ENCODE measurements at regions not wholly inside any gene's neighbourhood (a gene's known extent, or its start where the extent isn't known, plus 50 kb on each side); places are given as distances from the start of the nearest gene placed in this dataset.

DNA sequence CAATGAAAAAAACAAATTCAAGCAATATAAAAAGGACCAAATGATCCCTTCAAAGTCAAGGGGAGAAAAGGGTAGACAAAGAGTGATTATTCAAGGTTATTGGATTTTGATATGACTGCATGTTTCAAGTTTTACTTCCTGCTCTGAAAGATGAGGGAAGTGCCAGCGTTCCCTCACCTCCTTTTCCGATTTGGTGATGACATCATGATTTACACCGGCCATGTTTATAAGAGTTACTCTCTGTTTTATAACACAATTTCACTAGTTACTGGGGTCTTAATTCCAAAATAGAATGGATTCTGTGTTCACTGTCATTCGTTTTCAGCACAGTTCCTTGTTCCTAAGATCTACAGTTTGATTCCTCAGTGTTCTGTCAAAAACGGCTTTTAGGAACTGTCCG lies 60.5 kb upstream of the CPXM2 start:
- TF ChIP-seq NR3C1 (IDR thresholded peaks at IDR 0.05) (no peak), KDM5A (IDR thresholded peaks at IDR 0.05) (no peak), POLR2AphosphoS2 (conservative IDR thresholded peaks at IDR 0.05; ENCODE audit: low read length) (no peak)
- TF ChIP-seq, protein P1, sequence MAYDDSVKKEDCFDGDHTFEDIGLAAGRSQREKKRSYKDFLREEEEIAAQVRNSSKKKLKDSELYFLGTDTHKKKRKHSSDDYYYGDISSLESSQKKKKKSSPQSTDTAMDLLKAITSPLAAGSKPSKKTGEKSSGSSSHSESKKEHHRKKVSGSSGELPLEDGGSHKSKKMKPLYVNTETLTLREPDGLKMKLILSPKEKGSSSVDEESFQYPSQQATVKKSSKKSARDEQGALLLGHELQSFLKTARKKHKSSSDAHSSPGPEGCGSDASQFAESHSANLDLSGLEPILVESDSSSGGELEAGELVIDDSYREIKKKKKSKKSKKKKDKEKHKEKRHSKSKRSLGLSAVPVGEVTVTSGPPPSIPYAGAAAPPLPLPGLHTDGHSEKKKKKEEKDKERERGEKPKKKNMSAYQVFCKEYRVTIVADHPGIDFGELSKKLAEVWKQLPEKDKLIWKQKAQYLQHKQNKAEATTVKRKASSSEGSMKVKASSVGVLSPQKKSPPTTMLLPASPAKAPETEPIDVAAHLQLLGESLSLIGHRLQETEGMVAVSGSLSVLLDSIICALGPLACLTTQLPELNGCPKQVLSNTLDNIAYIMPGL (CRISPR knock-in tag; IDR thresholded peaks at IDR 0.05; ENCODE audit: borderline replicate concordance) = no peak
- ChIA-PET POLR2A (interaction anchor here (0.6 kb wide), 1 partner anchor 467 kb away, joined by 3 read pairs; no protein-coding TSS in a partner anchor), CTCF (interaction anchor here (1.5 kb wide), 1 partner anchor 370 kb away, joined by 5 read pairs; no protein-coding TSS in a partner anchor)
- Histone ChIP-seq H3K4me2 (no peak overlapping the region), H3K4me1 (no peaks in the 10 kb centered on the region), H3K27ac (no peak overlapping the region), H3K9me3 (peaks cover 3% of the 10 kb centered on the region; the same call in 1 of the 3 replicates), H3K4me3 (no peak overlapping the region)
- ATAC-seq (no peak), FAIRE-seq (no peak), DNase-seq (ENCODE audit: low read depth in 1 of 2, low spot score in 1 of 2) (no peak)
- 41% methylated on average over 6 of the region's 6 CpGs for WGBS (ENCODE audit: missing lambda C conversion rate)

- CTCF ChIA-PET = interaction anchor here (0.8 kb wide), 1 partner anchor 441 kb away, joined by 3 read pairs; no protein-coding TSS in a partner anchor
- POLR2A ChIA-PET = no interaction called here
These were observed 56.6 kb upstream of the CPXM2 start for GRCh38 chr10:123948030-123948823.

More at GRCh38 chr10:123948030-123948823, 56.6 kb upstream of the CPXM2 start:
- DNase-seq (ENCODE audit: low read depth in 1 of 2, low spot score in 1 of 2) (no peak), FAIRE-seq (no peak), ATAC-seq (no peak)
- Histone ChIP-seq H3K27ac (no peak overlapping the region), H3K4me1 (no peaks in the 10 kb centered on the region), H3K4me2 (no peak overlapping the region), H3K4me3 (no peak overlapping the region), H3K9me3 (peaks cover 3% of the 10 kb centered on the region; the same call in 1 of the 3 replicates)
- TF ChIP-seq CBX8 (IDR thresholded peaks at IDR 0.05) (no peak), CBX2 (IDR thresholded peaks at IDR 0.05; ENCODE audit: borderline replicate concordance, low read depth) (no peak), SREBF2 (IDR thresholded peaks at IDR 0.05) (no peak), ZSCAN20 (CRISPR knock-in tag; IDR thresholded peaks at IDR 0.05) (no peak), SMC3 (IDR thresholded peaks at IDR 0.05) (no peak), CTCF (IDR thresholded peaks at IDR 0.05) (no peak), NR3C1 (IDR thresholded peaks at IDR 0.05) (no peak), PBX3 (IDR thresholded peaks at IDR 0.05) (no peak), ZFP36 (IDR thresholded peaks at IDR 0.05; ENCODE audit: borderline replicate concordance, partially characterized antibody) (no peak), RAD21 (conservative IDR thresholded peaks at IDR 0.05 in 1 of 2, IDR thresholded peaks at IDR 0.05 in 1 of 2) (no peak), EHF (CRISPR knock-in tag; IDR thresholded peaks at IDR 0.05) (no peak), POLR2AphosphoS2 (conservative IDR thresholded peaks at IDR 0.05; ENCODE audit: low read length) (no peak), FOSL2 (IDR thresholded peaks at IDR 0.05) (no peak), FOSL2 (CRISPR knock-in tag; IDR thresholded peaks at IDR 0.05) (no peak), GATA3 (IDR thresholded peaks at IDR 0.05; ENCODE audit: borderline replicate concordance) (no peak), HOXB5 (CRISPR knock-in tag; IDR thresholded peaks at IDR 0.05) (no peak), FOXS1 (CRISPR knock-in tag; IDR thresholded peaks at IDR 0.05) (no peak), BHLHE40 (IDR thresholded peaks at IDR 0.05; ENCODE audit: low read depth, low read length) (no peak)
- TF ChIP-seq, protein P2, sequence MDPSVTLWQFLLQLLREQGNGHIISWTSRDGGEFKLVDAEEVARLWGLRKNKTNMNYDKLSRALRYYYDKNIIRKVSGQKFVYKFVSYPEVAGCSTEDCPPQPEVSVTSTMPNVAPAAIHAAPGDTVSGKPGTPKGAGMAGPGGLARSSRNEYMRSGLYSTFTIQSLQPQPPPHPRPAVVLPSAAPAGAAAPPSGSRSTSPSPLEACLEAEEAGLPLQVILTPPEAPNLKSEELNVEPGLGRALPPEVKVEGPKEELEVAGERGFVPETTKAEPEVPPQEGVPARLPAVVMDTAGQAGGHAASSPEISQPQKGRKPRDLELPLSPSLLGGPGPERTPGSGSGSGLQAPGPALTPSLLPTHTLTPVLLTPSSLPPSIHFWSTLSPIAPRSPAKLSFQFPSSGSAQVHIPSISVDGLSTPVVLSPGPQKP (IDR thresholded peaks at IDR 0.05; ENCODE audit: low read depth, low read length) = no peak
- WGBS (ENCODE audit: missing lambda C conversion rate) = 34% methylated on average over 7 of the region's 9 CpGs
